ENCODE measurements at regions not wholly inside any gene's neighbourhood (a gene's known extent, or its start where the extent isn't known, plus 50 kb on each side); places are given as distances from the start of the nearest gene placed in this dataset.
A peak's percentile ranks its signal among the peaks of the same experiment; 100 is the strongest.

DNA sequence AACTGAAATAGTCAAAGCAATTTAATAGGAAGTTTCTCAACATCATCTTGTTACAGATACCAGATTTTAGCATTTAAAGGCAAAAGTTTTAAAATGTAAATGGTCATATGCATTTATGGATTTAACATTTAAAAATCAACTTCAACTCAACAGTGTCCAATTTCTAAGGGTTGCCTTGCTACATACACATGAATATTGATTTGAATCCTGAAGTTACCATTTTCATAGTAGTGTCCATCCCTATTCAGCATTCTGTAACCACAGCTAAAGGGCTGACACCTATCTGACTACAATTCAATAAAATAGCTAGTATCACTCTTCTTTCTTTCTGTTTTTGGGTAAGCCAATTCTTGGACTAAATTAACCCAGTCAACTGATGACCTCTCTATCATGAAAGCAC, 164.0 kb upstream of the CFAP20DC start:
- Histone ChIP-seq H3K4me3 (no peak overlapping the region), H3K27ac (no peak overlapping the region), H3K36me3 (no peaks in the 10 kb centered on the region), H3K27me3 (no peaks in the 10 kb centered on the region), H3K9me3 (no peaks in the 10 kb centered on the region), H3K4me1 (no peaks in the 10 kb centered on the region)
- intact Hi-C loops (cut with DNase I), result loop anchor here (5.0 kb wide), 1 partner anchor 643 kb away; no protein-coding TSS in a partner anchor
- DNase-seq, result no peak
- TF ChIP-seq EP300 (IDR thresholded peaks at IDR 0.05) (no peak), POLR2AphosphoS5 (IDR thresholded peaks at IDR 0.05) (no peak), POLR2A (IDR thresholded peaks at IDR 0.05) (no peak)
- TF ChIP-seq, protein P1, sequence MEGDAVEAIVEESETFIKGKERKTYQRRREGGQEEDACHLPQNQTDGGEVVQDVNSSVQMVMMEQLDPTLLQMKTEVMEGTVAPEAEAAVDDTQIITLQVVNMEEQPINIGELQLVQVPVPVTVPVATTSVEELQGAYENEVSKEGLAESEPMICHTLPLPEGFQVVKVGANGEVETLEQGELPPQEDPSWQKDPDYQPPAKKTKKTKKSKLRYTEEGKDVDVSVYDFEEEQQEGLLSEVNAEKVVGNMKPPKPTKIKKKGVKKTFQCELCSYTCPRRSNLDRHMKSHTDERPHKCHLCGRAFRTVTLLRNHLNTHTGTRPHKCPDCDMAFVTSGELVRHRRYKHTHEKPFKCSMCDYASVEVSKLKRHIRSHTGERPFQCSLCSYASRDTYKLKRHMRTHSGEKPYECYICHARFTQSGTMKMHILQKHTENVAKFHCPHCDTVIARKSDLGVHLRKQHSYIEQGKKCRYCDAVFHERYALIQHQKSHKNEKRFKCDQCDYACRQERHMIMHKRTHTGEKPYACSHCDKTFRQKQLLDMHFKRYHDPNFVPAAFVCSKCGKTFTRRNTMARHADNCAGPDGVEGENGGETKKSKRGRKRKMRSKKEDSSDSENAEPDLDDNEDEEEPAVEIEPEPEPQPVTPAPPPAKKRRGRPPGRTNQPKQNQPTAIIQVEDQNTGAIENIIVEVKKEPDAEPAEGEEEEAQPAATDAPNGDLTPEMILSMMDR (IDR thresholded peaks at IDR 0.05), result no peak

DNA sequence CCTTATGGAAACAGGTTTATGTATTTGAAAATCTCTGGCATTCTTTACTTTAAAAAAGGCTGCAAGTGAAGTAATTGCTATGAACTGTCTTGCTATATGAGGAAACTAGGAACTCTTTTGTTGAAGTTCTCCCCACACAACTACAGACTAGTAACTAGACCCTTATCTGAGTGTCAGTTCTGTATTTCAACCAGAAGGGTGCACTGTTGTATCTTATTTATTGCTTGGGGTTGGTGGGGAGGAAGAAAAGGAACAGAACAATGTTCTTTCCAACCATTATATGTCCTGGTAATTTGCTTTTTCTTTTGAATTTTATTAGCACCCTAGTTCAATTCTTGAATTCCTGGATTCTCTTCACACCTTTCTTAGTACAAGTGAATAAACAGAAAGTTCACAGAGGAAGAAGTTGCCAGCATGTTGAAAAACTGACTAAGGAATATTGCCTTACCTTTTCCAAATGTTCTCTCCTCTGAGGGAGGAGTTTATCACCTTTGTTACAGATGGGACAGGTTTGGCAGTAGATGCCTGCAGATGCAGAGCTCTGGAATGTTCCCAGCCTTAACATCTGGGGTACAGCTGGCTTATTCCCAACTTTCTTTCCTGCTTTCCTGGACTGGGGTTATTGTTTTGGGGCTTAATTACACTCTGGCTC, 162.4 kb upstream of the CFAP20DC start:
- Histone ChIP-seq H3K27me3 (no peaks in the 10 kb centered on the region), H3K36me3 (no peaks in the 10 kb centered on the region), H3K9me3 (no peaks in the 10 kb centered on the region), H3K4me1 (no peaks in the 10 kb centered on the region), H3K4me3 (no peak overlapping the region), H3K27ac (no peak overlapping the region)
- intact Hi-C loops (cut with DNase I), result loop anchor here (5.0 kb wide), 1 partner anchor 645 kb away; no protein-coding TSS in a partner anchor
- DNase-seq, result no peak
- TF ChIP-seq, protein P1 (IDR thresholded peaks at IDR 0.05), result peak in 3 of 4 experiments; percentile 33 to 63 (median 57)
- TF ChIP-seq POLR2AphosphoS5 (IDR thresholded peaks at IDR 0.05), result no peak
- TF ChIP-seq EP300 (IDR thresholded peaks at IDR 0.05), result no peak

DNA sequence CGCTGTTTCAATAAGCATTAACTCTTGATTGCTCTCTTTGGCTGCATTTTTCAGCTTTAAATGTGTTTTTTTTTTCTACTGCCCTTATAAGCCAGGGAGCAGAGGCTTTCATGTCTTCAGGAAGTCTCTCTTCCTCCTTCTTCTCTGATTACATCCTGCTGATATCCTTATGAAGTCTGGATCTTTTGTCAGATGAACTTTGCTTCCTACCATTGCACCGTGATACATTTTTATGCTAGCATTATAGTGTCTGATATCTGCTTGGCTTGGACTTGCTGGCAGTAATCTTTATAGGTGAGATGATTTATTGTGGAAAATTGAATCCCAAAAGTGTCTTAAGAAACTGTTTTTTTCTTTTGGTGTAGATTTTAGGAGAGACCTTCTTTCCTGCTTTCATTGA, 160.4 kb upstream of the CFAP20DC start:
- 18 to 45% methylated on average over 2 of the region's 2 CpGs for WGBS, 2 donors

DNA sequence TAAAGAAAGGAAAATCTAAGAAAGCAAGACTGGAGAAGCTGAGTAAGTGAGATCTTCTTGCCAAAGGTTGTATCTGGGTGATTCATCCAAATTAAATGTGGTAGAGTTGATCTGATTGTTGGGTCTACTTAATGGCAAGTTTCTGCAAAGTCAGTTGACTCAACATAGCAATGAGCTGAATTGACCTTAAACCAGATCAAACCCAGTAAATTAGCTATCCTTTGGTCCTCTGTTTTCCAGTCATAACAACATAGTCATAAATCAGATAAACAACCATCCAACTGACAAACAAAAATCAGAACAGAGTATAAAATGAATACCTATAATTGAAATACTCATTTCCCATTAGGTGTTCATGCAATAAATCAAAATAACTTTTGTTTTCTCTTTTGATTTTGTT, 142.6 kb upstream of the CFAP20DC start:
- TF ChIP-seq POLR2AphosphoS5 (IDR thresholded peaks at IDR 0.05) (no peak), EP300 (IDR thresholded peaks at IDR 0.05) (no peak), POLR2A (IDR thresholded peaks at IDR 0.05) (no peak)
- TF ChIP-seq, protein P1 (IDR thresholded peaks at IDR 0.05), result no peak
- intact Hi-C loops (cut with DNase I), result no loop called here
- Histone ChIP-seq H3K4me3 (no peak overlapping the region), H3K27me3 (no peaks in the 10 kb centered on the region), H3K9me3 (no peaks in the 10 kb centered on the region), H3K36me3 (no peaks in the 10 kb centered on the region), H3K27ac (no peak overlapping the region), H3K4me1 (no peaks in the 10 kb centered on the region)
- DNase-seq, result no peak

More for the DNA sequence above, 160.4 kb upstream of the CFAP20DC start:
- no peaks in the 10 kb centered on the region for H3K9me3 ChIP-seq
- no peak overlapping the region for H3K27ac ChIP-seq
- DNase-seq, result no peak
- no peak overlapping the region for H3K4me3 ChIP-seq
- H3K36me3 ChIP-seq, result no peaks in the 10 kb centered on the region
- H3K4me1 ChIP-seq, result no peaks in the 10 kb centered on the region
- H3K27me3 ChIP-seq, result no peaks in the 10 kb centered on the region
- TF ChIP-seq POLR2AphosphoS5 (IDR thresholded peaks at IDR 0.05) (no peak), EP300 (IDR thresholded peaks at IDR 0.05) (no peak), POLR2A (IDR thresholded peaks at IDR 0.05) (no peak)
- TF ChIP-seq, protein P1 (IDR thresholded peaks at IDR 0.05), result no peak
- intact Hi-C loops (cut with DNase I), result loop anchor here (5.0 kb wide), 1 partner anchor 647 kb away; no protein-coding TSS in a partner anchor

DNA sequence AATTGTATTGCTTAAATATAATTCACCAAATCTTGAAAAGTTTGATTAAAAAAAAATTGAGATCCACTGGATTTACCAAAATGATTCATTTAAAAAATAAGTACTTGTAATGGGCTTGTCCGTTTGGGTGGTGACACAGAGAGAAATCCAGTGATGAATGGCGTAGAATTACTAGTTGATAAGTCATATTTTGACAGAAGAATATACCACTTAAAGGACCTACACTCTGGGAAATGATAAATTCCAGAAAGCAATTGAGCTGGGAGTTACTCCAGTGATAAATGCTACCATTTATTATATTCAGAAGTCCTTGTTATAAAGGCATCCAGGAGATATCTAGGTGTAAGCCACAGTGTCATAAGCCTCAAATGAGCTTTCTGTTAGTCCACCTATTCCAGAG, 141.8 kb upstream of the CFAP20DC start:
- Histone ChIP-seq H3K4me3 (no peak overlapping the region), H3K4me1 (no peaks in the 10 kb centered on the region), H3K27me3 (no peaks in the 10 kb centered on the region), H3K27ac (no peak overlapping the region), H3K36me3 (no peaks in the 10 kb centered on the region), H3K9me3 (no peaks in the 10 kb centered on the region)
- TF ChIP-seq POLR2AphosphoS5 (IDR thresholded peaks at IDR 0.05), result no peak
- TF ChIP-seq, protein P1 (IDR thresholded peaks at IDR 0.05), result no peak
- no peak for TF ChIP-seq POLR2A (IDR thresholded peaks at IDR 0.05)
- no peak for TF ChIP-seq EP300 (IDR thresholded peaks at IDR 0.05)
- intact Hi-C loops (cut with DNase I), result no loop called here
- DNase-seq, result no peak
- 90% methylated on average over 2 of the region's 2 CpGs for WGBS, 2 donors

Measured in sigmoid colon (tissue), 6 donors.